WTC11 (cell line): ENCODE measurements at regions not wholly inside any gene's neighbourhood (a gene's known extent, or its start where the extent isn't known, plus 50 kb on each side); places are given as distances from the start of the nearest gene placed in this dataset.

Source experiments
- ATAC-seq: fragments of 200-7000 bp; cut with Tn5 transposase; 2 replicates; pipeline ENCODE4 v1.10.0; 2021; ENCODE audit warnings: mild to moderate bottlenecking, moderate library complexity
- CTCF ChIA-PET: fragments of 300-600 bp; sonication (Branson Sonifier 250); formaldehyde crosslinking; loops from one replicate; lab custom pipeline; 2021; ENCODE audit warnings: antibody characterized with exemption; lab: Charles Lee
- POLR2A ChIA-PET: fragments of 350-600 bp; sonication (Branson Sonifier 250); formaldehyde crosslinking; loops from one replicate; lab custom pipeline; 2021; ENCODE audit warnings: antibody characterized with exemption; lab: Charles Lee
- DNase-seq: peaks from one replicate; pipeline ENCODE4 v3.0.0; 2021; ENCODE audit warnings: low spot score
- H3K27ac Mint-ChIP-seq: 2 replicates; pipeline ENCODE4 v1.8.0; 2021; ENCODE audit warnings: mixed read lengths
- H3K27me3 Mint-ChIP-seq: 2 replicates; pipeline ENCODE4 v1.8.0; 2021; ENCODE audit warnings: low read depth, mild to moderate bottlenecking, moderate library complexity, mixed read lengths
- H3K36me3 Mint-ChIP-seq: 2 replicates; pipeline ENCODE4 v1.8.0; 2021; ENCODE audit warnings: mixed read lengths
- H3K4me1 Mint-ChIP-seq: 2 replicates; pipeline ENCODE4 v1.8.0; 2022; ENCODE audit warnings: mixed read lengths
- H3K4me3 Mint-ChIP-seq: 2 replicates; pipeline ENCODE4 v1.8.0; 2021; ENCODE audit warnings: mild to moderate bottlenecking, moderate library complexity, mixed read lengths
- H3K9me3 Mint-ChIP-seq: 2 replicates; pipeline ENCODE4 v1.8.0; 2021; ENCODE audit warnings: mixed read lengths
- AFF4 ChIP-seq: sonication (generic); formaldehyde crosslinking; IDR thresholded peaks from 2 replicates; pipeline ENCODE4 v1.8.1; 2023; ENCODE audit warnings: mild to moderate bottlenecking, missing genetic modification reagents, borderline replicate concordance
- ATF1 ChIP-seq: sonication (generic); formaldehyde crosslinking; IDR thresholded peaks from 2 replicates; pipeline ENCODE4 v1.8.1; 2023; ENCODE audit warnings: mild to moderate bottlenecking, moderate library complexity, missing genetic modification reagents
- ATF6 ChIP-seq: sonication (generic); formaldehyde crosslinking; IDR thresholded peaks from 2 replicates; pipeline ENCODE4 v1.8.1; 2023; ENCODE audit warnings: mild to moderate bottlenecking, missing genetic modification reagents
- ETV6 ChIP-seq: sonication (generic); formaldehyde crosslinking; IDR thresholded peaks from 2 replicates; pipeline ENCODE4 v1.8.1; 2022; ENCODE audit warnings: mild to moderate bottlenecking, missing genetic modification reagents
- GABPB1 ChIP-seq: sonication (generic); formaldehyde crosslinking; IDR thresholded peaks from 2 replicates; pipeline ENCODE4 v1.8.1; 2023; ENCODE audit warnings: mild to moderate bottlenecking, missing genetic modification reagents
- JAZF1 ChIP-seq: fragments of 250-450 bp; sonication (Bioruptor Pico); IDR thresholded peaks from 2 replicates; pipeline ENCODE4 v1.9.0; 2021; ENCODE audit warnings: moderate library complexity, mild to moderate bottlenecking, inconsistent platforms
- MAX ChIP-seq: sonication (generic); formaldehyde crosslinking; IDR thresholded peaks from 2 replicates; pipeline ENCODE4 v1.8.0; 2022; ENCODE audit warnings: mild to moderate bottlenecking, missing genetic modification reagents
- MLX ChIP-seq: sonication (generic); formaldehyde crosslinking; IDR thresholded peaks from 2 replicates; pipeline ENCODE4 v1.8.1; 2023; ENCODE audit warnings: mild to moderate bottlenecking, missing genetic modification reagents, moderate library complexity
- MXD4 ChIP-seq: fragments of 250-450 bp; sonication (Bioruptor Pico); IDR thresholded peaks from 2 replicates; pipeline ENCODE4 v1.8.0; 2021; ENCODE audit warnings: mild to moderate bottlenecking, moderate library complexity, borderline replicate concordance
- OVOL2 ChIP-seq: fragments of 250-450 bp; sonication (Bioruptor Pico); IDR thresholded peaks from 2 replicates; pipeline ENCODE4 v1.9.0; 2021; ENCODE audit warnings: mild to moderate bottlenecking, borderline replicate concordance
- SMAD3 ChIP-seq: sonication (generic); formaldehyde crosslinking; IDR thresholded peaks from 2 replicates; pipeline ENCODE4 v1.8.0; 2022; ENCODE audit warnings: missing genetic modification reagents, mild to moderate bottlenecking, borderline replicate concordance
- SOX15 ChIP-seq: fragments of 250-450 bp; sonication (Bioruptor Pico); IDR thresholded peaks from 2 replicates; pipeline ENCODE4 v1.9.0; 2021; ENCODE audit warnings: mild to moderate bottlenecking
- SP1 ChIP-seq: sonication (generic); formaldehyde crosslinking; conservative IDR thresholded peaks from 2 replicates; pipeline ENCODE4 v1.8.1; 2022; ENCODE audit warnings: missing genetic modification reagents
- TCF7 ChIP-seq: sonication (generic); formaldehyde crosslinking; IDR thresholded peaks from 2 replicates; pipeline ENCODE4 v1.8.0; 2022; ENCODE audit warnings: mild to moderate bottlenecking, low read depth, missing genetic modification reagents, moderate library complexity
- ZNF121 ChIP-seq: sonication (generic); formaldehyde crosslinking; IDR thresholded peaks from 2 replicates; pipeline ENCODE4 v1.8.0; 2023; ENCODE audit warnings: missing genetic modification reagents
- ZNF138 ChIP-seq: sonication (generic); formaldehyde crosslinking; conservative IDR thresholded peaks from 2 replicates; pipeline ENCODE4 v1.8.1; 2022; ENCODE audit warnings: mild to moderate bottlenecking, moderate library complexity, missing genetic modification reagents
- ZNF219 ChIP-seq: sonication (generic); formaldehyde crosslinking; IDR thresholded peaks from 2 replicates; pipeline ENCODE4 v1.8.0; 2023; ENCODE audit warnings: missing genetic modification reagents, mild to moderate bottlenecking, borderline replicate concordance
- ZNF263 ChIP-seq: sonication (generic); formaldehyde crosslinking; IDR thresholded peaks from 2 replicates; pipeline ENCODE4 v1.8.1; 2022; ENCODE audit warnings: low read depth, mild to moderate bottlenecking, moderate library complexity, missing genetic modification reagents
- ZNF425 ChIP-seq: fragments of 250-450 bp; sonication (Bioruptor Pico); conservative IDR thresholded peaks from 2 replicates; pipeline ENCODE4 v1.9.0; 2021; ENCODE audit warnings: mild to moderate bottlenecking

GRCh38 chr2:42115588-42115987 lies 53.6 kb upstream of the EML4 start:
- no peaks in the 10 kb centered on the region; the same call in 1 of the 2 replicates for H3K27me3 Mint-ChIP-seq
- TF ChIP-seq JAZF1: no peak
- TF ChIP-seq ZNF121 (CRISPR knock-in tag): 0 out of 2 replicates have a peak, but pooled peaks have one; percentile 21
- H3K4me1 Mint-ChIP-seq: peaks cover 20% of the 10 kb centered on the region
- DNase-seq (no peak), ATAC-seq (no peak)
- no peak overlapping the region for H3K27ac Mint-ChIP-seq
- no peak overlapping the region for H3K4me3 Mint-ChIP-seq
- H3K36me3 Mint-ChIP-seq: no peaks in the 10 kb centered on the region
- ChIA-PET CTCF (no interaction called here), POLR2A (interaction anchor here (0.7 kb wide), 1 partner anchor 91 kb away, joined by 4 read pairs; no protein-coding TSS in a partner anchor)
- H3K9me3 Mint-ChIP-seq: peaks cover 3% of the 10 kb centered on the region

- peaks cover 9% of the 10 kb centered on the region for H3K9me3 Mint-ChIP-seq
- no peaks in the 10 kb centered on the region; the same call in 1 of the 2 replicates for H3K27me3 Mint-ChIP-seq
- ChIA-PET POLR2A (no interaction called here), CTCF (no interaction called here)
- ATAC-seq: no peak
- H3K27ac Mint-ChIP-seq: no peak overlapping the region
- H3K4me3 Mint-ChIP-seq: no peak overlapping the region
- no peak for TF ChIP-seq MXD4
- TF ChIP-seq GABPB1 (CRISPR knock-in tag): 0 out of 2 replicates have a peak, but pooled peaks have one; percentile 13
- TF ChIP-seq, all 79 proteins: peak for 1
- peaks cover 20% of the 10 kb centered on the region for H3K4me1 Mint-ChIP-seq
- H3K36me3 Mint-ChIP-seq: no peaks in the 10 kb centered on the region
- no peak for DNase-seq
Measured at GRCh38 chr2:42116195-42117181, 52.7 kb upstream of the EML4 start.

- H3K27ac Mint-ChIP-seq: no peak overlapping the region
- no peak overlapping the region for H3K4me3 Mint-ChIP-seq
- H3K4me1 Mint-ChIP-seq: peaks cover 20% of the 10 kb centered on the region
- ATAC-seq (no peak), DNase-seq (no peak)
- ChIA-PET CTCF (no interaction called here), POLR2A (no interaction called here)
- no peaks in the 10 kb centered on the region for H3K27me3 Mint-ChIP-seq
- no peaks in the 10 kb centered on the region for H3K36me3 Mint-ChIP-seq
- peaks cover 14% of the 10 kb centered on the region for H3K9me3 Mint-ChIP-seq
- TF ChIP-seq MLX (no peak), AFF4 (CRISPR knock-in tag) (no peak), SP1 (no peak), MXD4 (no peak), SOX15 (CRISPR knock-in tag) (no peak), OVOL2 (CRISPR knock-in tag) (no peak), ATF6 (CRISPR knock-in tag) (no peak), ZNF263 (CRISPR knock-in tag) (no peak), TCF7 (CRISPR knock-in tag) (no peak), ETV6 (CRISPR knock-in tag) (no peak), MAX (CRISPR knock-in tag) (no peak), ZNF219 (CRISPR knock-in tag) (no peak), SMAD3 (CRISPR knock-in tag) (no peak), ZNF121 (CRISPR knock-in tag) (no peak), ATF1 (CRISPR knock-in tag) (no peak), ZNF138 (CRISPR knock-in tag) (no peak), ZNF425 (CRISPR knock-in tag) (no peak)
Measured at GRCh38 chr2:42117182-42117579, 52.0 kb upstream of the EML4 start.
